IMR-90 (cell line): ENCODE measurements at regions not wholly inside any gene's neighbourhood (a gene's known extent, or its start where the extent isn't known, plus 50 kb on each side); places are given as distances from the start of the nearest gene placed in this dataset.
A peak's percentile ranks its signal among the peaks of the same experiment; 100 is the strongest.

Experiments
- ATAC-seq: fragments of 200-7000 bp; cut with Tn5 transposase; 2 replicates; pipeline ENCODE4 v1.9.1; 2020; ENCODE audit warnings: low read depth, mild to moderate bottlenecking, moderate library complexity
- BruUV-seq: library from RNA; stranded (reverse); fragments of 400-500 nt; replicated peaks from 2 replicates; lab custom pipeline; 2021; lab: Mats Ljungman, UMichigan
- CTCF ChIA-PET: fragments of 300-600 bp; formaldehyde crosslinking; extraction: SDS; loops from one replicate; lab custom pipeline; 2021; ENCODE audit warnings: antibody characterized with exemption; lab: Yijun Ruan, JAX
- POLR2A ChIA-PET: fragments of 300-600 bp; sonication (Branson Sonifier 250); formaldehyde crosslinking; loops from one replicate; lab custom pipeline; 2022; ENCODE audit warnings: antibody characterized with exemption; ENCODE audit not compliant: unreplicated experiment; lab: Charles Lee
- DNase-seq: peaks from one replicate; pipeline ENCODE4 v3.0.0; 2013
- H2AFZ ChIP-seq: replicated peaks from 2 replicates; pipeline ENCODE3; 2013; ENCODE audit warnings: low read length, mild to moderate bottlenecking; ENCODE audit not compliant: poor library complexity
- H2AK5ac ChIP-seq: 2 replicates; pipeline ENCODE4 v1.6.1; 2013; ENCODE audit warnings: low read depth, low read length, inconsistent platforms
- H2AK9ac ChIP-seq: replicated peaks from 2 replicates; pipeline ENCODE3; 2013; ENCODE audit warnings: mild to moderate bottlenecking, low read depth, low read length, moderate library complexity; ENCODE audit not compliant: poor library complexity
- H2BK120ac ChIP-seq: 2 replicates; pipeline ENCODE4 v1.6.1; 2013; ENCODE audit warnings: low read depth, low read length, inconsistent platforms
- H2BK15ac ChIP-seq: 3 replicates; pipeline ENCODE4 v1.6.1; 2013; ENCODE audit warnings: low read depth, low read length, inconsistent platforms
- H2BK20ac ChIP-seq: 2 replicates; pipeline ENCODE4 v1.6.1; 2013; ENCODE audit warnings: low read depth, mild to moderate bottlenecking, inconsistent platforms, low read length, moderate library complexity
- H2BK5ac ChIP-seq: 2 replicates; pipeline ENCODE4 v1.6.1; 2013; ENCODE audit warnings: mild to moderate bottlenecking, low read depth, low read length, inconsistent platforms; ENCODE audit not compliant: poor library complexity, severe bottlenecking
- H3K14ac ChIP-seq: replicated peaks from 2 replicates; pipeline ENCODE4 v1.6.1; 2013; ENCODE audit warnings: low read depth, low read length, inconsistent platforms
- H3K18ac ChIP-seq: 2 replicates; pipeline ENCODE4 v1.6.1; 2013; ENCODE audit warnings: low read depth, low read length, control low read depth
- H3K23ac ChIP-seq: 2 replicates; pipeline ENCODE4 v1.6.1; 2013; ENCODE audit warnings: low read depth, low read length, inconsistent platforms
- H3K27ac ChIP-seq: 2 replicates; pipeline ENCODE4 v1.5.1; 2013; ENCODE audit warnings: mild to moderate bottlenecking, control low read depth, low read length; ENCODE audit not compliant: insufficient read depth
- H3K27me3 ChIP-seq: 2 replicates; pipeline ENCODE4 v1.6.1; 2013; ENCODE audit warnings: low read length; ENCODE audit not compliant: control insufficient read depth, insufficient read depth
- H3K36me3 ChIP-seq: 2 replicates; pipeline ENCODE4 v1.6.1; 2013; ENCODE audit warnings: low read length, mixed read lengths; ENCODE audit not compliant: control insufficient read depth, insufficient read depth
- H3K4ac ChIP-seq: 2 replicates; pipeline ENCODE4 v1.6.1; 2013; ENCODE audit warnings: low read depth, low read length, inconsistent platforms
- H3K4me1 ChIP-seq: 2 replicates; pipeline ENCODE4 v1.6.1; 2013; ENCODE audit warnings: low read length, mixed read lengths; ENCODE audit not compliant: control insufficient read depth, insufficient read depth
- H3K4me2 ChIP-seq: 2 replicates; pipeline ENCODE4 v1.6.1; 2013; ENCODE audit warnings: low read depth, mild to moderate bottlenecking, control low read depth, low read length, moderate library complexity
- H3K4me3 ChIP-seq: 2 replicates; pipeline ENCODE4 v1.5.1; 2013; ENCODE audit warnings: low read depth, mild to moderate bottlenecking, control low read depth, low read length, moderate library complexity; ENCODE audit not compliant: insufficient read depth
- H3K56ac ChIP-seq: 2 replicates; pipeline ENCODE4 v1.6.1; 2013; ENCODE audit warnings: low read length, inconsistent platforms; ENCODE audit not compliant: insufficient read depth; ENCODE audit errors: extremely low read depth
- H3K79me1 ChIP-seq, 2 experiments: 2 replicates each; pipeline ENCODE4 v1.6.1; 2013; ENCODE audit warnings: low read length in 2 of 2, inconsistent platforms in 1 of 2, low read depth in 1 of 2
- H3K9ac ChIP-seq: 2 replicates; pipeline ENCODE4 v1.6.1; 2013; ENCODE audit warnings: low read depth, low read length, control low read depth
- H3K9me1 ChIP-seq: 2 replicates; pipeline ENCODE4 v1.6.1; 2013; ENCODE audit warnings: low read length, inconsistent platforms; ENCODE audit not compliant: insufficient read depth
- H3K9me3 ChIP-seq: 2 replicates; pipeline ENCODE4 v1.6.1; 2013; ENCODE audit warnings: low read length; ENCODE audit not compliant: control insufficient read depth, insufficient read depth
- H4K20me1 ChIP-seq: 2 replicates; pipeline ENCODE4 v1.6.1; 2013; ENCODE audit warnings: low read length, inconsistent platforms; ENCODE audit not compliant: insufficient read depth
- H4K5ac ChIP-seq: 2 replicates; pipeline ENCODE4 v1.6.1; 2013; ENCODE audit warnings: mild to moderate bottlenecking, low read depth, low read length, control low read depth
- H4K8ac ChIP-seq, 2 experiments: 2 replicates each; pipeline ENCODE4 v1.6.1; 2013; ENCODE audit warnings: low read depth in 2 of 2, low read length in 2 of 2, control low read depth in 1 of 2, inconsistent platforms in 1 of 2
- H4K91ac ChIP-seq: 2 replicates; pipeline ENCODE4 v1.6.1; 2013; ENCODE audit warnings: low read depth, low read length, inconsistent platforms; ENCODE audit not compliant: insufficient read depth
- BHLHE40 ChIP-seq: fragments of 150-350 bp; IDR thresholded peaks from 2 replicates; pipeline ENCODE4 v1.6.1; 2016; ENCODE audit warnings: mild to moderate bottlenecking, low read depth, low read length
- MAZ ChIP-seq: IDR thresholded peaks from 2 replicates; pipeline ENCODE4 v1.6.1; 2012; ENCODE audit warnings: low read depth, mild to moderate bottlenecking, low read length, improper control_type of control experiment, moderate library complexity, borderline replicate concordance
- MXI1 ChIP-seq: IDR thresholded peaks from 2 replicates; pipeline ENCODE4 v1.6.1; 2012; ENCODE audit warnings: low read depth, mild to moderate bottlenecking, low read length, moderate library complexity, borderline replicate concordance
- POLR2A ChIP-seq: IDR thresholded peaks from 2 replicates; pipeline ENCODE4 v1.6.1; 2012; ENCODE audit warnings: mild to moderate bottlenecking, low read depth, low read length
- RAD21 ChIP-seq: IDR thresholded peaks from 2 replicates; pipeline ENCODE4 v1.6.1; 2012; ENCODE audit warnings: low read length, improper control_type of control experiment
- WGBS, 2 experiments: methylation state at CpG; one replicate each; pipeline versions ENCODE4 v1.1.5 to v1.1.7; 2013; ENCODE audit warnings: missing lambda C conversion rate in 2 of 2; ENCODE audit not compliant: insufficient read length in 1 of 2; ENCODE audit errors: extremely low coverage in 2 of 2; 5-methylcytosine and 5-hydroxymethylcytosine counted together
- dilution Hi-C: fragments of 300-500 bp; cut with HindIII; formaldehyde crosslinking; loops from one replicate; pipeline ENCODE4 v1.14.3; 2018; ENCODE audit warnings: low sequenced_read_pairs; ENCODE audit not compliant: unreplicated experiment
- in situ Hi-C: fragments of 300-500 bp; cut with MboI; formaldehyde crosslinking; loops from 3 replicates; pipeline ENCODE4 v1.14.3; 2019; ENCODE audit warnings: low sequenced_read_pairs, inconsistent platforms, mixed read lengths
- intact Hi-C: fragments of 100-400 bp; cut with micrococcal nuclease; formaldehyde crosslinking; loops from 2 replicates; pipeline ENCODE4 v1.10.0; 2022
- TF ChIP-seq, protein P1 (sequence below): conservative IDR thresholded peaks from 2 replicates; pipeline ENCODE4 v1.5.1; 2012; ENCODE audit warnings: mild to moderate bottlenecking, low read depth, low read length, improper control_type of control experiment

DNA sequence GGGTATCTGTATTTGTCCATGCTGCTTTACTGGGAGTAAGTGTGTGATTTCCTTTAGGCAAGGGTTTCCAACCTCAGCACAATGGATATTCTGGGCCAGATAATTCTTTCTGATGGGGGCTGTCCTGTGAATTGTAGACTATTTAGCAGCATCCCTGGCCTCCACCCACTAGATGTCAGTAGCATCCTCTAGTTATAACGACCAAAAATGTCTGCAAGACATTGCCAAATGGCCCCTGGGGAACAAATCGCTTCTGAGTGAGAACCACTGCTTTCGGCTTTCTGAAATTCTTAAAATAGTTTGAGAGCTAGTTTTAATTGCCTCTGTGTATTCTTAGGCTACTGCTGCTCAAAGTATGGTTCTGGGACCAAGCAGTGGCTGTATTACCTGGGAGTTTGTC is 81.2 kb upstream of the GPM6B start:
- no peaks in the 10 kb centered on the region for H3K79me1 ChIP-seq
- in situ Hi-C loops (no loop called here), dilution Hi-C loops (no loop called here), intact Hi-C loops (no loop called here)
- H3K36me3 ChIP-seq = no peaks in the 10 kb centered on the region
- H3K27me3 ChIP-seq = peaks cover 3% of the 10 kb centered on the region; the same call in 1 of the 2 replicates
- H4K91ac ChIP-seq = no peak overlapping the region
- H3K4me1 ChIP-seq = peaks cover under 1% of the 10 kb centered on the region; the same call in 1 of the 2 replicates
- H3K4ac ChIP-seq = no peak overlapping the region
- no peak overlapping the region for H2AK5ac ChIP-seq
- no peak overlapping the region for H3K14ac ChIP-seq
- H2BK15ac ChIP-seq = no peak overlapping the region
- 73% methylated on average over 2 of the region's 3 CpGs; no CpG with 5 or more reads in 1 of the 2 experiments for WGBS, 2 experiments
- no peaks in the 10 kb centered on the region for H3K9me3 ChIP-seq
- H2BK5ac ChIP-seq = no peak overlapping the region
- H3K18ac ChIP-seq = no peak overlapping the region
- no TSS peak for BruUV-seq
- H2AK9ac ChIP-seq = no peak overlapping the region
- no peak overlapping the region for H3K56ac ChIP-seq
- no peak overlapping the region for H3K27ac ChIP-seq
- H2BK20ac ChIP-seq = no peak overlapping the region
- no peak for TF ChIP-seq MAZ
- TF ChIP-seq, protein P1, sequence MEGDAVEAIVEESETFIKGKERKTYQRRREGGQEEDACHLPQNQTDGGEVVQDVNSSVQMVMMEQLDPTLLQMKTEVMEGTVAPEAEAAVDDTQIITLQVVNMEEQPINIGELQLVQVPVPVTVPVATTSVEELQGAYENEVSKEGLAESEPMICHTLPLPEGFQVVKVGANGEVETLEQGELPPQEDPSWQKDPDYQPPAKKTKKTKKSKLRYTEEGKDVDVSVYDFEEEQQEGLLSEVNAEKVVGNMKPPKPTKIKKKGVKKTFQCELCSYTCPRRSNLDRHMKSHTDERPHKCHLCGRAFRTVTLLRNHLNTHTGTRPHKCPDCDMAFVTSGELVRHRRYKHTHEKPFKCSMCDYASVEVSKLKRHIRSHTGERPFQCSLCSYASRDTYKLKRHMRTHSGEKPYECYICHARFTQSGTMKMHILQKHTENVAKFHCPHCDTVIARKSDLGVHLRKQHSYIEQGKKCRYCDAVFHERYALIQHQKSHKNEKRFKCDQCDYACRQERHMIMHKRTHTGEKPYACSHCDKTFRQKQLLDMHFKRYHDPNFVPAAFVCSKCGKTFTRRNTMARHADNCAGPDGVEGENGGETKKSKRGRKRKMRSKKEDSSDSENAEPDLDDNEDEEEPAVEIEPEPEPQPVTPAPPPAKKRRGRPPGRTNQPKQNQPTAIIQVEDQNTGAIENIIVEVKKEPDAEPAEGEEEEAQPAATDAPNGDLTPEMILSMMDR = 0 out of 2 replicates have a peak, but pooled peaks have one; percentile 13
- TF ChIP-seq RAD21 = 0 out of 2 replicates have a peak, but pooled peaks have one; percentile 9
- no peak for TF ChIP-seq POLR2A
- TF ChIP-seq MXI1 = no peak
- no peak for TF ChIP-seq BHLHE40
- no peaks in the 10 kb centered on the region for H4K20me1 ChIP-seq
- H3K9ac ChIP-seq = no peak overlapping the region
- no peaks in the 10 kb centered on the region; the same call in 1 of the 2 replicates for H3K9me1 ChIP-seq
- H2AFZ ChIP-seq = no peak overlapping the region
- no peak overlapping the region for H4K5ac ChIP-seq
- CTCF ChIA-PET = interaction anchor here (0.6 to 1.2 kb wide), 2 partner anchors 18 to 151 kb away, joined by 3 to 5 read pairs; no protein-coding TSS in a partner anchor
- no peak overlapping the region for H3K23ac ChIP-seq
- ATAC-seq (no peak), DNase-seq (peak; percentile 22)
- POLR2A ChIA-PET = no interaction called here
- H3K4me2 ChIP-seq = no peak overlapping the region
- H3K4me3 ChIP-seq = no peak overlapping the region
- no peak overlapping the region for H4K8ac ChIP-seq
- no peak overlapping the region for H2BK120ac ChIP-seq
